ENCODE measurements at regions not wholly inside any gene's neighbourhood (a gene's known extent, or its start where the extent isn't known, plus 50 kb on each side); places are given as distances from the start of the nearest gene placed in this dataset.

DNA sequence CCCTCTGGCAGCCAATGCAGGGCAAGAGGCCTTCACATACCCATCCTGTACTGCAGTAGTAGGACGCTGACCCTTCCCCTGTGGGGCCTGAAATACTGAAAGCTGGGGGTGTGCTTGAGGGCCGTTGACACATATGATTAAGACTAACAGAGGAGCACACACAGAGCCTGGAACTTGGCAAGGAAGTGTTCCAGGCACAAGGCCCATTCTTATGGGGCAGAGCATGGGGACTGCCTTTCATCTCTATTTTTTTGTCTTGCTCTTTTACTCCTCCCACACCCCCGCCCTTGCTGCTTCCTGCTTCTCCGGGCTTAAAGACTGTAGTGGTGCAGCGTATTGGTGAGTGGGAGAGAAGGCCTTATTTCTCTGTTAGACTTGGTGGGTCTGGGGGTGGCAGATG is 137.4 kb downstream of the BACH1 start:
- peak; percentile 84 for ATAC-seq
- peak; percentile 23 for DNase-seq

DNA sequence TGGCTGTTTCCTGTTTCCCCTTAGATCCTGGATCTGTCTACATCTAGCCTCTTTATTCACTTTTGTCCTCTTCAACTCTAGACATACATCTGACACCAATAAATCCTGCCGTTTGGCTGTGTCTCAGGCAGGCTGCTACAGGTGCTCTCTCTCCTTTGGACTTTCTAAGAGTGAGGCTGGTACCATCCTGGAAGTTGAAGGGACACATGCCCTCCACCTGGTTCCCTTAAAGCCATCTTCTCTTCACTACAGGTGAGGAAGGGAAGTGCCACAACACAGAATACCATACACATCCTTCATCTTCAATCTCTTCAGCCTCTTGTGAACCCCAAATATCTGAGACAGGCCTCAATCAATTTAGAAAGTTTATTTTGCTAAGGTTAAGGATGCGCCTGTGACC is 137.9 kb downstream of the BACH1 start:
- DNase-seq, result no peak
- intact Hi-C loops (cut with micrococcal nuclease), result no loop called here
- no peak for ATAC-seq

More for the DNA sequence above, 137.4 kb downstream of the BACH1 start:
- intact Hi-C loops (cut with micrococcal nuclease), result no loop called here

DNA sequence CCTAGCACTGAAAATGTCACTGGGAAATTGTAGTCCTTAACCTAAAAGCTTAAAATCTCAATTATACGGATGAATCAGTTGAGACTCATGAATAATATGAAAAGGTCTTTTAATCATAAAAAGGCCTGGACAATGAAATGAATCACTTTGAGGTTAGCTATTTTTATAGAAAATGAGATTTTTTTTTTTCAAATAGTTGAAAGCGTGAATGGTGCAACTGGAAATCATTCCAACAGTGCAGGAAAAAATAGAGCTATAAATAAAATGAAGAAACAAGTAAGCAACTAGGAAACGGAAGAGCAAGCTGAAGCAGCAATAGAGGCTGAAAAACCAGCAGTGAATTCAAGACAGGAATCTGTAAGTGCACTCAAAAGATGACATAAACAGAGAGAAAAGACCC is 142.9 kb downstream of the BACH1 start:
- ATAC-seq, result no peak
- intact Hi-C loops (cut with micrococcal nuclease), result no loop called here

DNA sequence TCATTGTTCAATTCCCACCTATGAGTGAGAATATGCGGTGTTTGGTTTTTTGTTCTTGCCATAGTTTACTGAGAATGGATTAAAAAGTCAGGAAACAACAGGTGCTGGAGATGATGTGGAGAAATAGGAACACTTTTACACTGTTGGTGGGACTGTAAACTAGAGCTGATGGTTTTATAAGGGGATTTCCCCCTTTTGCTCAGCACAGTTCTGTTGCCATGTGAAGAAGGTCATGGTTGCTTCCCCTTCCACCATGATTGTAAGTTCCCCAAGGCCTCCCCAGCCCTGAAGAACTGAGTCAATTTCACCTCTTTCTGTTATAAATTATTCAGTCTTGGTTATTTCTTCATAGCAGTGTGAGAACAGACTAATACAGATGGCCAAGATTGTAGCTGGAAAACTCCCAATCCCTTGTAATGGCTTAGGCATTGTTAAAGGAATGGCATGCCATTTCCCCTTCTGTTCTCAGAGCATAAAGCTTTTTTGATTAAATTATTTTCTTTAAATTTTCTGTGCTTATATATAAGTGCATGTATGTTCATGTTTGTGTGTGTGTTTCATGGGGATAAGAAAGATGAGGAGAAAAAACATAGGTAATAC is 144.8 kb downstream of the BACH1 start:
- intact Hi-C loops (cut with micrococcal nuclease), result no loop called here
- ATAC-seq (no peak), DNase-seq (no peak)

More for the DNA sequence above, 142.9 kb downstream of the BACH1 start:
- no peak for DNase-seq

DNA sequence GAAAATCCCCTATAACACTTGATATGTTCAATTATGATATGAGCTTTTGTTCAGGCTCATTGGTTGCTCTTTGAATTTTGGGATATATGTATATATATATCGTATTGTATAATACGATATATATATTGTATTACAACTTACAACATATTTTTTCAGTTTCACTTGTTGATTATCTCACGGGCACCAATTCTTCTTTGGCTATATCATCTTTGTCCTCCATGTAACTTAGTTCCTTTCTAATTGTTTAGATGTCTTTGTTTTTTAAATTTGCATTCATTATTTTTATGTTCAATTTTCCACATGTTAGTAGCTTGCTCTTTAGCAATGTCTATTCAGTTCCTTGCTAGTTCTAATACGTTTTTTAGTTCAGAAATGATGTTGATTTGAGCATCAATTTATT is 150.0 kb downstream of the BACH1 start:
- intact Hi-C loops (cut with micrococcal nuclease), result no loop called here
- DNase-seq, result no peak
- no peak for ATAC-seq

DNA sequence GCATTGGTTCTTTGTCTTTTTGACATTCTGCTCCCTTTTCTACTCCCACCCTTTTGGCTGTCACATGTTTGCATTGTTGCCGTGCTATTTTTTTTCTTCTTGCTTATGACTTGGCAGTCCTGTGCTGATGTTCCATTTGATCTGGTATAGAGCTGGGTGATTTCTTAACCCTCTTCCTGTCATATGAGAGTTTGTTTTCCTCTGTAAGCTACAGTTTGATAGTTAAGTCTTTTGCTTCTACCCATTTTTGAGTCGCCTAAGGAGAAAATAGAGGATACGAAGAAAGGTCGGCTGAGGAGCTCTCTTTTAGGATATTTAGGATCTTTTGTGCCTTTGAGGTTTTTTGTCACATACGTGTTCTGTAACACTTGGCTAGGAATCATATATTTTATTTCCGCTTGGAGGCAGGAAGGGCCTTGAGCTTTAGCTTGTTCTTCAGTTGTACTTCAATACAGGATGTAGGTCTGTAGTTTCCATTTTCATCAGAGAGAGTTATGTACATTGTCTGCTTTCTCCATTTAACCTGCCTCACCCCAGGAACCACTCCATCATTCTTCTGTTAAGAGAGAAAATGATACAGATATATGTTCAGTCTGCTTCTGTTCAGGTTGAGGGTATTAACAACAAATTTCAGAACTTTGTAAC is 150.7 kb downstream of the BACH1 start:
- intact Hi-C loops (cut with micrococcal nuclease), result no loop called here
- ATAC-seq (no peak), DNase-seq (no peak)

DNA sequence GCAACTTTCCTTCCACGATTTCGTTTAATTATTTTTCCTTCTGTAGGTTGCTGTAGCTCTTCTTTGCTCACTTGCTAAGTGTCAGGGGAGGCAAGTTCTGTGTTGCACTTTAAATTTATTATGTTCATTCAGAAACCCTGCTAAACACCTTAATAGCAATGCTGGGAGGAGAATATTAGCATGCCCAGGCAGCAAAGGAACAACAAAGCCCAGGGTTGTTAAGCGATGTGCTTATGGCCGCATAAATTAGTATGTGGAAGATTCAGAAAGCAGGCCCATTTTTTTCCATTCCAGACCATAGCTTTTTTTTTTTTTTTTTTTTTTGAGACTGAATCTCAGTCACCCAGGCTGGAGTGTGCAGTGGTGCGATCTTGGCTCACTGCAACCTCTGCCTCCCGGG is 151.3 kb downstream of the BACH1 start:
- ATAC-seq, result no peak
- intact Hi-C loops (cut with micrococcal nuclease), result no loop called here

DNA sequence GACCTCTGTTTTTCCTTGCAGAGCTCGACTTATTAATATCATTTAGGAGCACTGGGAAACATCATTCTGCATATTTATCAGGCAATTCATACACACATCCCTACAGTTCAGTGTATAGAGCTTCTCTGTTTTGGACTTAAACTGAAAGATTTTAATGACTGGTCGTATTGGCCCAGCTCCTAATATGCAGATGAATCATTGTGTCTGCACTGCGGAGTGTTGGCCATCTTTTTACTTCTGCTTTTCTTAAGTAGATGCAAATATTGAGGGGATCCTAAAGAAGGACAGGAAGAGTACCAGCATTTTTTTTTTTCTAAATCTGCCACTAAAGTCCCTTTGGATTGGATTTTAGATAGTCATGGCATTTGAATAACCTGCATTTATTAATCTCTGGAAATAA is 154.8 kb downstream of the BACH1 start:
- no peak for DNase-seq
- ATAC-seq, result no peak
- intact Hi-C loops (cut with micrococcal nuclease), result no loop called here

More for the DNA sequence above, 151.3 kb downstream of the BACH1 start:
- no peak for DNase-seq

DNA sequence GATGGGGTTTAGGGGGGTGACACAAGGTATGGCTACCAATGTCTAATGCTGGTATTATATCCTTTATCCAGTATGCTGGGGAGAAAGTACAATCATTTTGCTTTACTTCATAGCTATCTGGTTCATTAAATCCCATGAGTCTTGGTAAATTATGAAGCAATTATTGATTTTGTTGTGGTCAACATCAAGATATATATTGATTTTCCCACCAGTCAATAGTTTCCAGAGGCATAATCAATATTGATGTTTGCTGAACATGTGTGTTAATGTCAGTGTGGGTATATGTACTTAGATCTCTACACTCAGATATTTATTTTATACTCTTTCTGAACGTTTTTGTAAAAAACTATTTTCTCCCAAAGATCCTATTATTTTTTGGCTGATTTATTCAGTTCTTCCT is 155.5 kb downstream of the BACH1 start:
- ATAC-seq, result no peak
- intact Hi-C loops (cut with micrococcal nuclease), result no loop called here

DNA sequence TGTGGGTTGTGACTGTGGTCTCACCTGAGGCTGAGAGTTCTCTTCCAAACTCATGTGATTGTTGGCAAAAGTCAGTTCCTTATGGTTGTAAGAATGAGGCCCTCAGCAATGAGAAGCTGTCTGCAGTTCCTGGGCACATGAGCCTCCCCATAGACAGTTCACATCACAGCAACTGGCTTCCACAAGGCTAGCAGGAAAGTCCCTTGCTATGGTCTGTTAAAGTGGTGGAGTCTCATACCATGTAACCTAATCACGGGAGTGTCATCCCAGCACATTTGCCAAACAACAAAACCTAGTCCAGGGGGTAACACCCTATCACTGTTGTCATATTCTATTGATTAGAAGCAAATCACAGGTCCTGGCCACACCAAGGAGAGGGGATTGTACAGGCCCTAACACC is 163.8 kb downstream of the BACH1 start:
- ATAC-seq, result no peak
- no peak for DNase-seq
- intact Hi-C loops (cut with micrococcal nuclease), result no loop called here

More for the DNA sequence above, 155.5 kb downstream of the BACH1 start:
- DNase-seq, result no peak

DNA sequence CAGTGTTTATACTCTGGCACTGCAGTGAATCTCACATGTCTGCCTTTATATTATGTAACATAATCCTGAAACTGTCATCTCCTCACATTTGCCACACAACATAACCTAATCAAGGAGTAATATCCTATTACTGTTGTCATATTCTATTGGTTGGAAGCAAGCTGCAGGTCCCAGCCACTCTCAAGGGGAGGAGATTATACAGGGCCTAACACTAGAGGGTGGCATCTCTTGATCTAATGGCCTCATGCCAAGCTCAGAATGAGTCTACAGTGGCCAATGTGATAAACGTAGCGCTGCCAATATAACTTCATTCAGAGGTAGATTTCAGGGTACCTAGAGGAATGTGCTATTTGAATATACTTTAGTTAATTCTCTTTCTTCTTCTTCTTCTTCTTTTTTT is 166.8 kb downstream of the BACH1 start:
- intact Hi-C loops (cut with micrococcal nuclease), result no loop called here
- DNase-seq, result no peak
- no peak for ATAC-seq

DNA sequence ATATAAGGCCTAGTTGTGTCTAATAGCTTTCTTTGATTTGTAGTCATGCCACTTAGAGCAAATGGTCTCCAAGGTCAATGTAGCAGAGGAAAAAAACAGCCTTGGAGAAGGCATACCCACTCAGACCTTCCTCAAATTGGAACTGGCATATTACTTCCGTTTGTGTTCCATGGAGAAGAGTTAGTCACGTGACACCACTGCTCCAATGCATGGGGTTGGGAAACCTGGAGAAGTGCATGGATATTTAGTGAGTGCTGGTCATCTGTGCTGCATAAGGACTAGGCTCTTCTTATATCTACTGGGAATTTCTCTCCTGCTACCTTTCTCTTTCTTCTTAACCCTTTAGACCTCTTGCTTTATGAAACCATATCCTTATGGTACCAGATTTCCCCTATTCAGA is 167.8 kb downstream of the BACH1 start:
- intact Hi-C loops (cut with micrococcal nuclease), result no loop called here
- ATAC-seq (no peak), DNase-seq (no peak)

DNA sequence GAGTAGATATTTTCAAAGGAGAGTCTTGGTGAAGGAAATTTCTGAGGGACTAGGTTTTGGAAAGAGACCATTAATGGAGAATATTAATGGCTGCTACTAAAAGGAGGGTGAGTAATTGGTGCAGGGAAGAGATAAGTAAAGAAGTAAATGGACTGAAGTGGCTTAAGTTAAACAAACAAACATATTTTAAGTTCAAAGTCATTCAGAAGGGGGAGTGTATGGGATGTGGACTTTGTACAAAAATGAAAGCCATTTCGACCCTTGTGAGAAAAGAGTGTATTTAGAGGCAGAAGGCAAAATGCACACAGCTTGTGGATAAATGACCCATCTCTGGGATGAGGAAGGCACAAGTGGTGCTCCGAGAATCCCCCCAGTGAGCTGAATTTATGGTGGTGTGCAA is 171.7 kb downstream of the BACH1 start:
- intact Hi-C loops (cut with micrococcal nuclease), result no loop called here
- no peak for DNase-seq
- ATAC-seq, result no peak

DNA sequence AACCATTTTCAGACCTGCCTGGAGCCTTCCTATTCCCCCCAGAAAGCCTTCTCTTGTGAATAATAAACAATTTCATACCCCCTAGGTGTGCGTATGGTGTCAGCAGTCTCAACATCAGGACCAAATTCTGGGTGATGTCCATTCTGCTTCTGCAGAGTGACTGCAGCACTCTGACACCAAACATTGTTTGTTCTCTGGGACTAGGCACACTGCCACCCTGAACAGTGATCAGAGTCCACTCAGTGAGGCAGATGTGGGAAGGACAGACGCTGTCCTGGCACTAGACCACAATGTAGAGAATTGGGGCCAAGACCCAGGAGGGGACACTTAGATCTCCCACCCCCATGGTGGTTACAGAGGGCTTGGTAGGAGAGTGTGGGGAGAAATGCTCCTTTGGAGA is 175.1 kb downstream of the BACH1 start:
- intact Hi-C loops (cut with micrococcal nuclease), result no loop called here
- ATAC-seq (no peak), DNase-seq (no peak)

DNA sequence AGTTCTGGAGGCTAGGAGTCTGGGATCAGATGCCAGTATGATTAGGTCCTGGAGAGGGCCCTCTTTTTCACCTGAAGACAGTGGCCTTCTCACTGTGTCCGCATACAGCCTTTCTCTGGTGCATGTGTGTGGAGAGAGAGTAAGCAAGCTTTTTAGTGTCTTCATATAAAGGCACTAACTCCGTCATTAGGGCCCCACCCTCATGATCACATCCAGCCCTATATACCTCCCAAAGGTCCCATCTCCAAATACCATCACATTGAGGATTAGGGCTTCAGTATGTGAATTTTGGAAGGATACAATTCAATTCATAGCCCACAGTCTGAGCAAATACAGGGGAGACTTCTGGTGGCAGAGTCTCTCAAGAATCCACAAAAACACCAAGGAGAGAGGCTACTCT is 176.6 kb downstream of the BACH1 start:
- ATAC-seq (no peak), DNase-seq (no peak)
- intact Hi-C loops (cut with micrococcal nuclease), result no loop called here

DNA sequence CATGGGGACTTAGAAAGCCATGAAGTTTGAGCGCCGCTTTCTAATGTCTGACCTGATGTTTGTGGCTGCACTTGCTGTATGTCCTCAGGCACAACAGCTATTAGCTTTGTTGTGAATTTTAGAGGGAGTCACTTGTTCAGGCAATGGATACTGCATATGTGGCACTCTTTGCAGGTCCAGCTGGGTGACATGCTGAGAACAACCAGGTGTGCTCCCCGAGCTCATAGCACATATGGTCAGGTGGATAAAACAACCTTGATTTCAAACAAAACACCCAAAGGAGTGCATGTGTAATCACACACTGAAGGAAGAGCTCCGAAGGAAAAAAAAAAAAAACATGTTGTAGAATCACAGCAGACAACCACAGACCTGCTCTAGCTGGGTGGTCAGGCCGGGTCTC is 178.6 kb downstream of the BACH1 start:
- no peak for DNase-seq
- ATAC-seq, result no peak
- intact Hi-C loops (cut with micrococcal nuclease), result no loop called here

DNA sequence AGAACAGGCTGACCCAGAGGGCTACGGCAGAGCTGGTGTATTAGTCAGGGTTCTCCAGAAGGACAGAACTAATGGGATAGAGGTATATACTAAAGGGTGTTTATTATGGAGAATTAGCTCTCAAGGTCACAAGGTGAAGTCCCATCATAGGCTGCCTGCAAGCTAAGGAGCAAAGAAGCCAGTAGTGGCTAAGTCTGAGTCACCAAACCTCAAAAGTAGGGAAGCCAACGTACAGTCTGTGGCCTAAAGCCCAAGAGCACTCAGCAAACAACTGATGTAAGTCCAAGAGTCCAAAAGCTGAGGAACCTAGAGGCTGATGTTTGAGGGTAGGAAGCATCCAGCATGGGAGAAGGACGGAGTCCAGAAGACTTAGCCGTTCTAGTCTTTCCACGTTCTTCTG is 179.2 kb downstream of the BACH1 start:
- DNase-seq (no peak), ATAC-seq (no peak)
- intact Hi-C loops (cut with micrococcal nuclease), result no loop called here

DNA sequence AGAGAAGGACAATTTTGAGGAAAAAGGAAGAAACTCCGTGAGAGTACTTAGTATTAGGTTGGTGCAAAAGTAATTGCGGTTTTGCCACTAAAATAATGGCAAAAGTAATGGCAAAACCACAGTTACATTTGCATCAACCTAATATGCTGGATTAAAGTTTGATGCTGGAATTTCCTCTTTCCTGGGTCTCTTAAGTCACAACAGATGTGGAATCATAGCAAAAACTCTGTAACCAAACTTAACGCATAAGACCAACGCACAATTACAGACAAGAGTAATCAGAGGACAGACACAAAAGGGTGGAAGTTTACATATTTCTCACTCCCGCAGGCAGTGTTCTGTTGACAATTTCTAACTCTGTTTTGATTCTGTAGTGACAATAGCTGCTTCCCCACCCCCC is 182.4 kb downstream of the BACH1 start:
- ATAC-seq (no peak), DNase-seq (no peak)
- intact Hi-C loops (cut with micrococcal nuclease), result loop anchor here (10.0 kb wide), 1 partner anchor 364 kb away; no protein-coding TSS in a partner anchor

DNA sequence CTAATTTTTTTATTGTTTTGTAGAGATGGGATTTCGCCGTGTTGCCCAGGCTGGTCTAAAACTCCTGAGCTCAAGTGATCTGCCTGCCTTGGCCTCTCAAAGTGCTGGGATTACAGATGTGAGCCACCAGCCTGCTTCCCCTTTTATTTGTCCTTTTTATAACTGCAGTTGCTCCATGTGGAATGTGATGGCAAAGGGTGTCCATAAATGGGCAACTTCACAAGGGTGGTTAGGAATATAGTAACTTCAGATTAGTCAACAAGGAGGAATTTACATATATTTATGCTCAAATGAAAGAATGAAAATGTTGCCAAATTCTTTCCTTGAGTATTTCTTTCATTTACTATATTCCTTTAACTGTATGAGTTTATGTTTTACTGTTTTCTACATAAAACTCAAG is 182.9 kb downstream of the BACH1 start:
- DNase-seq (no peak), ATAC-seq (no peak)
- intact Hi-C loops (cut with micrococcal nuclease), result loop anchor here (10.0 kb wide), 1 partner anchor 363 kb away; no protein-coding TSS in a partner anchor

DNA sequence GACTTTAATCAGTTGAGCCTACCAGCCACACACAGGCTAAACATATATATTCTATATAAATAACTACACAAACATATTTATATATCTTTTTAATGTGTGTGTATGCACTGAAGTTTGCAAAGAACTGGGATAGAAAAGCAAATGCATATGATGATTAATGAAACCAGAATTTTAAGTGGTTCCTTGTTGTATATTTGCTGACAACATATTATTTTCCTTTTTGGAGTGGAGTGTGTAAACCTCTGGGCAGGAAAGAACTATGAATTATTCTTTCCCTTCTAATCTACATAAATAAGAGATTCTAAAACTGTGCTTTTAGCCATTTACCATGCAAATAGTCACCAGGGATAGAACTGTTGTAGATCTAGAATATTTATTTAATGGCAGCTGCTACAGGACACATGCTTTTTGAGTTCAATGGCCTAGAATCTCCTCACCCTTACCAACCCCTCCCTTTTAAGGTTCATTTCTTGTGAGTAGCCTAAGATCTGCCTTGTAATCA is 187.6 kb downstream of the BACH1 start:
- intact Hi-C loops (cut with micrococcal nuclease), result loop anchor here (10.0 kb wide), 1 partner anchor 358 kb away; no protein-coding TSS in a partner anchor

More for the DNA sequence above, 187.6 kb downstream of the BACH1 start:
- ATAC-seq, result no peak
- no peak for DNase-seq
